Activated B cell treated with CpG ODN at 0.5 μM for 24 hours (primary cell): ENCODE measurements at regions not wholly inside any gene's neighbourhood (a gene's known extent, or its start where the extent isn't known, plus 50 kb on each side); places are given as distances from the start of the nearest gene placed in this dataset.

Experiments
- ATAC-seq: fragments of 200-7000 bp; cut with Tn5 transposase; one replicate; pipeline ENCODE4 v1.10.0; 2021; ENCODE audit warnings: low read depth, mild to moderate bottlenecking, moderate library complexity
- CTCF ChIA-PET: fragments of 350-600 bp; sonication (Branson Sonifier 250); formaldehyde crosslinking; loops from one replicate; lab custom pipeline; 2021; ENCODE audit warnings: antibody characterized with exemption; lab: Charles Lee
- POLR2A ChIA-PET: fragments of 350-600 bp; sonication (Branson Sonifier 250); formaldehyde crosslinking; loops from one replicate; lab custom pipeline; 2021; ENCODE audit warnings: antibody characterized with exemption; lab: Charles Lee
- DNase-seq: peaks from one replicate; pipeline ENCODE4 v3.0.0; 2022
- H3K27ac Mint-ChIP-seq: one replicate; pipeline ENCODE4 v1.8.0; 2020; ENCODE audit warnings: mixed read lengths
- H3K27me3 Mint-ChIP-seq: one replicate; pipeline ENCODE4 v1.8.0; 2021; ENCODE audit warnings: mixed read lengths
- H3K36me3 Mint-ChIP-seq: one replicate; pipeline ENCODE4 v1.8.0; 2021; ENCODE audit warnings: low read depth, mixed read lengths
- H3K4me1 Mint-ChIP-seq: one replicate; pipeline ENCODE4 v1.8.0; 2021; ENCODE audit warnings: mixed read lengths
- H3K4me3 Mint-ChIP-seq: one replicate; pipeline ENCODE4 v1.8.0; 2020; ENCODE audit warnings: mild to moderate bottlenecking, mixed read lengths
- H3K9me3 Mint-ChIP-seq: one replicate; pipeline ENCODE4 v1.8.0; 2020; ENCODE audit warnings: mixed read lengths
- CTCF ChIP-seq: fragments of 200-600 bp; IDR thresholded peaks from one replicate; pipeline ENCODE4 v1.8.0; 2022; ENCODE audit warnings: antibody characterized with exemption, mild to moderate bottlenecking
- intact Hi-C: fragments of 100-400 bp; cut with micrococcal nuclease; formaldehyde crosslinking; loops from one replicate; pipeline ENCODE4 v1.15.1; 2024

GRCh38 chr4:163666332-163666873 is 171.9 kb downstream of the TMA16 start:
- Mint-ChIP-seq H3K36me3 (peaks cover 4% of the 10 kb centered on the region), H3K4me3 (peak overlapping the region; percentile 73), H3K27me3 (no peaks in the 10 kb centered on the region), H3K27ac (peak overlapping the region; percentile 95), H3K9me3 (no peaks in the 10 kb centered on the region), H3K4me1 (peaks cover 89% of the 10 kb centered on the region)
- ChIA-PET POLR2A (interaction anchor here (0.8 to 8.3 kb wide), 18 partner anchors 7 to 172 kb away, joined by 3 to 203 read pairs (median 4); partner anchors contain the start of gene TMA16), CTCF (interaction anchor here (1.0 to 24.9 kb wide), 8 partner anchors 11 to 114 kb away, joined by 3 to 767 read pairs (median 16); no protein-coding TSS in a partner anchor)
- TF ChIP-seq CTCF, result no peak
- ATAC-seq (no peak), DNase-seq (no peak)
- intact Hi-C loops, result loop anchor here (1.0 to 10.0 kb wide), 2 partner anchors 8 to 1448 kb away; partner anchors contain the start of gene TMEM192

GRCh38 chr4:163672751-163673150 is 178.3 kb downstream of the TMA16 start:
- no peak for DNase-seq
- Mint-ChIP-seq H3K27me3 (no peaks in the 10 kb centered on the region), H3K36me3 (peaks cover 7% of the 10 kb centered on the region), H3K9me3 (peaks cover 3% of the 10 kb centered on the region), H3K4me1 (peaks cover 54% of the 10 kb centered on the region), H3K4me3 (no peak overlapping the region), H3K27ac (peak overlapping the region; percentile 72)
- intact Hi-C loops, result loop anchor here (1.0 kb wide), 1 partner anchor 8 kb away; no protein-coding TSS in a partner anchor
- POLR2A ChIA-PET, result interaction anchor here (0.6 to 2.1 kb wide), 5 partner anchors 10 to 178 kb away, joined by 3 to 10 read pairs (median 3); partner anchors contain the start of gene TMA16
- ATAC-seq, result no peak
- CTCF ChIA-PET, result interaction anchor here (0.7 to 24.9 kb wide), 8 partner anchors 9 to 131 kb away, joined by 3 to 767 read pairs (median 4); no protein-coding TSS in a partner anchor
- no peak for TF ChIP-seq CTCF

GRCh38 chr4:163673848-163674697 is 179.6 kb downstream of the TMA16 start:
- intact Hi-C loops, result loop anchor here (1.0 kb wide), 1 partner anchor 8 kb away; no protein-coding TSS in a partner anchor
- Mint-ChIP-seq H3K4me1 (peaks cover 50% of the 10 kb centered on the region), H3K4me3 (peak overlapping the region; percentile 44), H3K27ac (peak overlapping the region; percentile 88), H3K36me3 (peaks cover 3% of the 10 kb centered on the region), H3K9me3 (peaks cover 3% of the 10 kb centered on the region), H3K27me3 (no peaks in the 10 kb centered on the region)
- ChIA-PET POLR2A (interaction anchor here (1.0 to 2.1 kb wide), 15 partner anchors 9 to 180 kb away, joined by 3 to 21 read pairs (median 5); partner anchors contain the start of gene TMA16), CTCF (interaction anchor here (0.5 to 24.9 kb wide), 10 partner anchors 7 to 122 kb away, joined by 3 to 767 read pairs (median 4); no protein-coding TSS in a partner anchor)
- no peak for TF ChIP-seq CTCF
- ATAC-seq (peak; percentile 89), DNase-seq (no peak)

- no peak overlapping the region for H3K4me3 Mint-ChIP-seq
- H3K27me3 Mint-ChIP-seq, result no peaks in the 10 kb centered on the region
- intact Hi-C loops, result no loop called here
- TF ChIP-seq CTCF, result no peak
- CTCF ChIA-PET, result interaction anchor here (1.1 to 24.9 kb wide), 7 partner anchors 10 to 198 kb away, joined by 3 to 767 read pairs (median 7); no protein-coding TSS in a partner anchor
- H3K9me3 Mint-ChIP-seq, result no peaks in the 10 kb centered on the region
- ATAC-seq, result peak; percentile 37
- peak overlapping the region; percentile 35 for H3K27ac Mint-ChIP-seq
- peaks cover 24% of the 10 kb centered on the region for H3K4me1 Mint-ChIP-seq
- H3K36me3 Mint-ChIP-seq, result no peaks in the 10 kb centered on the region
- DNase-seq, result no peak
- POLR2A ChIA-PET, result interaction anchor here (0.9 to 5.6 kb wide), 5 partner anchors 66 to 185 kb away, joined by 4 to 48 read pairs (median 8); partner anchors contain the start of gene TMA16
Observed at GRCh38 chr4:163679189-163679588, 184.7 kb downstream of the TMA16 start.
